GM12865 (cell line): ENCODE measurements at regions not wholly inside any gene's neighbourhood (a gene's known extent, or its start where the extent isn't known, plus 50 kb on each side); places are given as distances from the start of the nearest gene placed in this dataset.
"Not testable (repeated sequence)": the region's sequence is repeated elsewhere in the genome, so short reads cannot be mapped to it uniquely, and the experiment has no call there.

ENCODE experiments used
- DNase-seq: peaks from one replicate; pipeline ENCODE4 v3.0.0; 2010; ENCODE audit warnings: low read depth
- H3K4me3 ChIP-seq: 2 replicates; pipeline ENCODE4 v1.5.1; 2011; ENCODE audit warnings: mild to moderate bottlenecking, low read depth, low read length, control low read depth
- CTCF ChIP-seq: IDR thresholded peaks from 2 replicates; pipeline ENCODE4 v1.5.1; 2011; ENCODE audit warnings: low read length, control low read depth, low read depth, inconsistent platforms; ENCODE audit not compliant: insufficient read depth; ENCODE audit errors: missing control alignments

GRCh38 chr12:83536496-83536895, 849.8 kb downstream of the TMTC2 start:
- DNase-seq: no peak
- no peak for TF ChIP-seq CTCF

DNA sequence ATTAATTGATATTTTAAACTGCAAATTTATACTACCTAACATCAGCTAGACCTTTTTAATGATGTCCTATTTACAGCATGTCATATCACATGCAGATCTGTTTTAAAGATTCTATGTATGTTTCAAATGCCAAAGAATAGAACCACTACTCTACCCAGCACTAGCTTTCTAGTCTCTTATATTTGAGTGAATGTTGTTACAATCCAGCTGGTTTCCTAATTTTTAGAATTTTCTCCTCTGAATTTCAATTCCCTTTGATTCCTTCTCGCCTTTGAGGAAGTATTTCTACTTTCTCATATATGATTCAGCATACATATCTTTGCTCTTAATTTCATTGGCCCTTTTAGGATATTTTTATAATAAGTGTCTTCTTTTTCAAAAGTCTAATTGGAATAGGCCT, 841.9 kb downstream of the TMTC2 start:
- DNase-seq: no peak
- TF ChIP-seq CTCF: no peak
- no peak overlapping the region for H3K4me3 ChIP-seq

More at GRCh38 chr12:83536496-83536895, 849.8 kb downstream of the TMTC2 start:
- H3K4me3 ChIP-seq: no peak overlapping the region

- no peak overlapping the region for H3K4me3 ChIP-seq
- TF ChIP-seq CTCF: no peak
- DNase-seq: no peak
These were observed 841.1 kb downstream of the TMTC2 start for GRCh38 chr12:83527810-83528209.

GRCh38 chr12:83515306-83516026, 828.8 kb downstream of the TMTC2 start:
- no peak overlapping the region for H3K4me3 ChIP-seq
- DNase-seq: no peak
- TF ChIP-seq CTCF: no peak

DNA sequence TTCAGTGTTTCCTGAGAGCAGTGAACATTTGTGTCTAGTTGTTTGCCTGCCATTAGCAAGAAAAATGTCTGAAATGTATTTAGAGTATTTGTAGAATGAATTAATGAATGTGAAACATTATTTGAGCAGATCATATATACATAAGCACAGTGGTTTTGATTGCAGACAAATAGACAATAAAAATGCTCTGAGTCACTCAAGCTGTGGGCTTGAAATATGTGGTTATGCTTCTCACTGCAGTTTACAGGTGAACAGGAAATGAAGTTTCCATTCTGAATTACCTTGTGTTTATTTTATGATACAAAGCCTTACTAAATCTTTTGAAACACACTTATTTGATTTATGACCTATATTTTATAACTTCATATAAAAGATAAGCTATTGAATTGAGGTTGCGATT, 827.7 kb downstream of the TMTC2 start:
- DNase-seq: no peak
- no peak overlapping the region for H3K4me3 ChIP-seq
- no peak for TF ChIP-seq CTCF

GRCh38 chr12:83506841-83507240, 820.1 kb downstream of the TMTC2 start:
- DNase-seq: no peak
- no peak for TF ChIP-seq CTCF
- H3K4me3 ChIP-seq: no peak overlapping the region

DNA sequence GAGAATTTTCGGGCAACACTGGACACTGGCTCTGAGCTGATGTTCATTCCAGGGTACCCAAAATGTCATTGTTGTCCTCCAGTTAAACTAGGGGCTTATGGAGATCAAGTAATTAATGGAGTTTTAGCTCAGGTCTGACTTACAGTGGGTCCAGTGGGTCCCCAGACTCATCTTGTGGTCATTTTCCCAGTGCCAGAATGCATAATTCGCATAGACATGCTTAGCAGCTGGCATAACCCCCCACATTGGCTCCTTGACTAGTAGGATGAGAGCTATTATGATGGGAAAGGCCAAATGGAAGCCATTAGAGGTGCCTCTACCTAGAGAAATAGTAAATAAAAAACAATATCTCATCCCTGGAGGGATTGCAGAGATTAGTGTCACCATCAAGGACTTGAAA, 818.9 kb downstream of the TMTC2 start:
- no peak overlapping the region for H3K4me3 ChIP-seq
- DNase-seq: no peak
- TF ChIP-seq CTCF: no peak

- not testable (repeated sequence) for DNase-seq, H3K4me3 ChIP-seq
These were observed 813.2 kb downstream of the TMTC2 start for GRCh38 chr12:83499894-83500293.
